SH-SY5Y (cell line): ENCODE measurements at regions not wholly inside any gene's neighbourhood (a gene's known extent, or its start where the extent isn't known, plus 50 kb on each side); places are given as distances from the start of the nearest gene placed in this dataset.

Source experiments
- GATA2 ChIP-seq: IDR thresholded peaks from 2 replicates; pipeline ENCODE4 v1.6.1; 2011; ENCODE audit warnings: mild to moderate bottlenecking, low read depth, low read length
- GATA3 ChIP-seq: IDR thresholded peaks from 2 replicates; pipeline ENCODE4 v1.6.1; 2011; ENCODE audit warnings: low read depth, mild to moderate bottlenecking, low read length, moderate library complexity

DNA sequence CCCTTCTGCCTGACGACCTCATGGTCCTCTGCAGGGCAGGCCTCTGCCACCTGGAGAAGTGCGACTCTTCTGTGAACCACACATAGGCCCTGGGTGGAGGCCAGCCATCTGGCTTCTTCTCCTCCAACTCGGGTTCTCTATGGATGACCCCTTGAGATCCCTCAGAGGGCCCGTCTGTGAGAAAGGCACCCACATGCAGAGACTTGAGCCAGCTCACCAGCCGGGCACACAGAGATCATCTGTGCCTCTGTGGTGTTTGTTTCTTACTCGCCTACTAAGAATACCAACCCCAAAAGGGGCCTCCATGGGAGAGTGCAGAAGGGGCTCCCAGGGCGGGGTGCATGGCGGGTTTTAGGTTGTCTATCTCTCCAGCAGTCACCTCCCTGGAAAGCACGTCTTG, 176.5 kb upstream of the SALL3 start:
- TF ChIP-seq GATA3 (no peak), GATA2 (no peak)
